ENCODE measurements at regions not wholly inside any gene's neighbourhood (a gene's known extent, or its start where the extent isn't known, plus 50 kb on each side); places are given as distances from the start of the nearest gene placed in this dataset.

GRCh38 chr10:94111367-94111766 lies 117.6 kb downstream of the PLCE1 start:
- ATAC-seq (peak in 1 of 4 donors; percentile 13), DNase-seq (no peak)
- H3K27ac ChIP-seq, result no peak overlapping the region
- intact Hi-C loops (cut with DNase I), result no loop called here
- WGBS, 4 donors, result 77 to 82% (median 79%) methylated on average over 2 of the region's 2 CpGs
- no peak overlapping the region for H3K4me3 ChIP-seq
- H3K4me1 ChIP-seq, result peaks cover 0 to 34% (median 5%) of the 10 kb centered on the region in 12 donors
- H3K9me3 ChIP-seq, result no peaks in the 10 kb centered on the region
- H3K27me3 ChIP-seq, result no peaks in the 10 kb centered on the region
- no peak for TF ChIP-seq POLR2A (IDR thresholded peaks at IDR 0.05)
- no peak for TF ChIP-seq CTCF (IDR thresholded peaks at IDR 0.05)
- no peaks in the 10 kb centered on the region for H3K36me3 ChIP-seq

- Histone ChIP-seq H3K4me1 (peaks cover 0 to 34% (median 5%) of the 10 kb centered on the region in 12 donors), H3K27ac (no peak overlapping the region)
- no peak for TF ChIP-seq POLR2A (IDR thresholded peaks at IDR 0.05)
Observed at GRCh38 chr10:94112321-94112720, 118.6 kb downstream of the PLCE1 start.

GRCh38 chr10:94115725-94116124 lies 122.0 kb downstream of the PLCE1 start:
- intact Hi-C loops (cut with DNase I), result no loop called here
- no peak overlapping the region for H3K27ac ChIP-seq
- no peak for TF ChIP-seq POLR2A (IDR thresholded peaks at IDR 0.05)
- TF ChIP-seq CTCF (IDR thresholded peaks at IDR 0.05), result no peak
- no peaks in the 10 kb centered on the region for H3K27me3 ChIP-seq
- no peak overlapping the region for H3K4me3 ChIP-seq
- no peaks in the 10 kb centered on the region for H3K36me3 ChIP-seq
- H3K9me3 ChIP-seq, result no peaks in the 10 kb centered on the region
- WGBS, 4 donors, result 85 to 88% (median 88%) methylated on average over 4 of the region's 4 CpGs
- DNase-seq (no peak), ATAC-seq (no peak)
- H3K4me1 ChIP-seq, result peaks cover 0 to 17% (median 5%) of the 10 kb centered on the region in 12 donors

More at GRCh38 chr10:94112321-94112720, 118.6 kb downstream of the PLCE1 start:
- Histone ChIP-seq H3K9me3 (no peaks in the 10 kb centered on the region), H3K4me3 (no peak overlapping the region), H3K27me3 (no peaks in the 10 kb centered on the region), H3K36me3 (no peaks in the 10 kb centered on the region)
- DNase-seq, result no peak
- no peak for ATAC-seq
- 55 to 67% (median 59%) methylated on average over 2 of the region's 2 CpGs for WGBS, 4 donors
- intact Hi-C loops (cut with DNase I), result no loop called here

- intact Hi-C loops (cut with DNase I), result no loop called here
- no peaks in the 10 kb centered on the region for H3K27me3 ChIP-seq
- H3K27ac ChIP-seq, result no peak overlapping the region
- H3K4me1 ChIP-seq, result peaks cover 0 to 14% (median 0%) of the 10 kb centered on the region in 12 donors
- no peaks in the 10 kb centered on the region for H3K36me3 ChIP-seq
- no peak for ATAC-seq
- H3K9me3 ChIP-seq, result no peaks in the 10 kb centered on the region
- no peak overlapping the region for H3K4me3 ChIP-seq
- no peak for DNase-seq
- WGBS, 4 donors, result 64 to 100% (median 81%) methylated on average over 1 of the region's 1 CpG
- TF ChIP-seq CTCF (IDR thresholded peaks at IDR 0.05), result no peak
- TF ChIP-seq POLR2A (IDR thresholded peaks at IDR 0.05), result no peak
Observed at GRCh38 chr10:94116848-94117247, 123.1 kb downstream of the PLCE1 start.

- H3K4me1 ChIP-seq, result peaks cover 0 to 36% (median 16%) of the 10 kb centered on the region in 12 donors
- ATAC-seq, result no peak
- H3K9me3 ChIP-seq, result no peaks in the 10 kb centered on the region
- WGBS, 4 donors, result 74 to 85% (median 80%) methylated on average over 2 of the region's 2 CpGs
- H3K4me3 ChIP-seq, result no peak overlapping the region
- DNase-seq, result no peak
- TF ChIP-seq POLR2A (IDR thresholded peaks at IDR 0.05), result no peak
- TF ChIP-seq CTCF (IDR thresholded peaks at IDR 0.05), result no peak
- H3K27ac ChIP-seq, result peak overlapping the region in 1 of 12 donors; percentile 18
- no peaks in the 10 kb centered on the region for H3K36me3 ChIP-seq
- no peaks in the 10 kb centered on the region for H3K27me3 ChIP-seq
- intact Hi-C loops (cut with DNase I), result no loop called here
Observed at GRCh38 chr10:94122211-94122610, 128.5 kb downstream of the PLCE1 start.

Measured in heart left ventricle (tissue), 16 donors.